ENCODE measurements at regions not wholly inside any gene's neighbourhood (a gene's known extent, or its start where the extent isn't known, plus 50 kb on each side); places are given as distances from the start of the nearest gene placed in this dataset.

DNA sequence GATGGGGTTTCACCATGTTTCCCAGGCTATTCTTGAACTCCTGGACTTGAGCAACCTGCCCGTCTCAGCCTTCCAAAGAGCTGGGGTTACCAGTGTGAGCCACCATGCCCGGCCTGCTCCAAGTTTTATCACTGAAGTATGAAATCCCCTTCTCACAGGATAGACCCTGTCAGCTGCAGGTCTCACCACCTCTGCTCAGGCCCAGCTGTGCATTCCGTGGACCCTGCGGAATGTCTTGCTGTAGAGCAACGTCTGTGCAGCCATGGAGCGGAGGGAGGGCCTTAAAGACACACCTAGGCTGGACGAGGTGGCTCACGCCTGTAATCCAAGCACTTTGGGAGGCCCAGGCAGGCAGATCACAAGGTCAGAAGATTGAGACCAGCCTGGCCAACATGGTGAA, 625.4 kb downstream of the BRD1 start:
- no peak for DNase-seq

DNA sequence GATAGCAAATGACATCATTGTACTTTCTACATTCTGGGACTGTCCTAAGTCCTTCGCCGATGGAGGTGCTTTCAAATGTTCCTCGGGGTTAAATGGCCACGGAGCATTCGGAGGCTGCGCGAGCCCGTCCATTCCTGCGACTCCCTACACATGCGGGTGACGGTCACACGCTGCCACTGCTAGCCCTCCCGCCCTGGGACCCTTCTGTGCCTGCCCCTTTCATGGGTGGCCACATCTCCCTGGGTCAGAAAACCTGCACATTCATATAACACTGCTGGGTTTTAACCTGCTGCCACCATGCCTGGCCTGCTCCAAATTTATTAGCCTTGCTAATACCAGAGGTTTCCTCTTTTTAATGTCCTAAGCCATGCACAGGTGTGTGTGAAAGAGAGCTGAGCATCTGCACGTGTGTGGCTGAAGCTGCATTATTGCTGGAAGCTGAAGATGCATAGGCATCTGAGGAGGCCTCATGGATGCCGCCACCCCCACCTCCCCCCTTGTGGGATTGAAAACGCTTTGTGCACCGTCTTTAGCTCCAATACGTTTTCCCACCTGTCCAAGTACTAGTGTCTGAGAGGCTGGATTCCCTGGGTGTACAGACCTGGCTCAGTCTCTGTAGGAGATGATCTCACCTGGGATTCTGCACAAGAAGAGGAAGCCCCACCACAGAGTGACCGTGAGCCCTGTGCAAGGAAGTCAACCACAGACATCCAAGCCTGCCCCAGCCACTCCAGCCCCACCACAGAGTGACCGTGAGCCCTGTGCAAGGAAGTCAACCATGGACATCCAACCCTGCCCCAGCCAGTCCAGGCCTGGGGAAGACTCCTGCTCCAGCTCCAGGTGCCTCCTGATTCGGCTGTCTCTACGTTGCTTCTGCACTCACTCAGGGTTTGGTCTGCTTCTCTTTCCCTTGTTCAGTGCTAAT, 626.4 kb downstream of the BRD1 start:
- DNase-seq = no peak

DNA sequence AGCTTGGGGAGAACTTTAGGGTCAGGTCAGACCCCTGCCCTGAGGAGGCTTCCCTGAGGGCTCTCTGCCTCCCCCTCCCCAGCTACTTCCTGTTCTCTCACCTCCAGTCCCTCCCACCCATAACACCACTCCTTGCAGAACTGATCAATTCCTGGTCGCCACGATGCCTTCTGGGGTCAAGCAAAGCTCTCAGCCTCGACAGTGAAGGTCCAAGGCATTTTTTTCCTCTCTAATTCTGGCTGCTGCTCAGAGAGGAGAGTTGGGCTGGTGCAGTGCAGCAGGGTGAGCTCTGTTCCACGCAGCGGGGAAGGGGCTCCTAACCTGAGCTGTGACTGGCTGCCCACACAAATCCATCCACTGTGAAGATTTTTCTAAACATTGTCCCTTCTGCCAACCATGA, 628.4 kb downstream of the BRD1 start:
- DNase-seq = no peak

GRCh38 chr22:49198705-49199084, 629.0 kb downstream of the BRD1 start:
- DNase-seq = no peak

- DNase-seq = no peak
Measured at GRCh38 chr22:49197986-49198704, 629.5 kb downstream of the BRD1 start.

- DNase-seq = no peak
Measured at GRCh38 chr22:49197505-49197904, 630.2 kb downstream of the BRD1 start.

- DNase-seq = no peak
Measured at GRCh38 chr22:49196046-49196511, 631.6 kb downstream of the BRD1 start.

DNA sequence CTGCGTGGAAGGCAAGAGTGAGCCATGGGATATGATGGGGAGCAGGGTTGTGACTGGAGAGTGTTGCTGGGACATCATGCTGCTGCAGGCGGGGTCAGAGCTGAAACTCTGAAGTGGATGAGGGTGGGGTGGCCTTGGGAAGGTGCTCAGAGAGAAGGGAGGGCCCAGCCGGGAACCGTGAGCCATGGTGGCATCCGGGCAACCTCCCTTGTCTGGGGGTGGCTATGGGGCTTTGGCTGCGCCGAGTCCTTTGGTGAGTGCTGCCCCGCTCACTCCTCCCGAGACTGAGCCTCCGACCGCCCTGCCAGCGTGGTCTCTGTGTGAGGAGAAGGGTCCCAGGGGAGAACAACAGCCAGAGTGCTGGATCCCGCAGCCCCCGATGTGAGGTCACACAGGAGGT, 632.0 kb downstream of the BRD1 start:
- DNase-seq = no peak

- DNase-seq = no peak
Measured at GRCh38 chr22:49193901-49194465, 633.7 kb downstream of the BRD1 start.

DNA sequence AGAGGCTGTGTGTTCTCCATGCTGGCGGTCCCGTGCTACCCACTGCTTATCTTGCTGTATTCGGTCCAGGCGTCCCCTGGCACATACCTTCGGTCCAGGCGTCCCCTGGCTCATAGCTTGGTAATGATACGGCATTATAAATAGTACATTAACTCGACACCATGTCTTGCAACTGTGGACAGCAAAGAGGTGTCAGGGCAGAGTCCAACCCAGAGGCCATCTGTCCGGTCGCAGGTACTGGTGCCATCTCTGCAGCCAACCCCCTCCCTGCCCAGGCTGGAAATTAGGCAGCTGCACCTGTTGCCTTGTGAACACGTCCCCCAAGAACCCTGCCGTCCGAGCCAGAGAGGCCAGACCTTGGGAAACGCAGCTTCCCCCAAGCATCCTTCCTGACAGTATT, 634.3 kb downstream of the BRD1 start:
- DNase-seq = no peak

DNA sequence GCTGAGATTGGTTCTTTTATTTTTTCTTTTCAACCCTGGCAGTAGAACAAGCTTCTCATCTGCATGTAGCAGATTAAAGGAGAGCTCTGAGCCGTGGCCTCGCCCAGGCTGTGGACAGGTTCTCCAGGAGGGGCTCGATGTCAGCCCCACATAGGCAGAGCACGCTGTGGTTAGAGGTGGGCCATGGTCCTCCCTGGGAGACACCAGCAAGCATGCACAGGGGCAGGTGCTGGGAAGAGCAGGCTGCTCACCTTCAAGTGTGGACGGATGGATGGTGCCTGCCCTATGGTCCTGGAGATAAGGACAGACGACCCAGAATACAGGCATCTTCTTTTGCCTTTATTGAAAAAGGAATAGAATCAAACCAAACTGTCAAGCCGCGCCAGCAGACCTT, 634.8 kb downstream of the BRD1 start:
- no peak for DNase-seq

GRCh38 chr22:49192180-49192856, 635.4 kb downstream of the BRD1 start:
- no peak for DNase-seq

DNA sequence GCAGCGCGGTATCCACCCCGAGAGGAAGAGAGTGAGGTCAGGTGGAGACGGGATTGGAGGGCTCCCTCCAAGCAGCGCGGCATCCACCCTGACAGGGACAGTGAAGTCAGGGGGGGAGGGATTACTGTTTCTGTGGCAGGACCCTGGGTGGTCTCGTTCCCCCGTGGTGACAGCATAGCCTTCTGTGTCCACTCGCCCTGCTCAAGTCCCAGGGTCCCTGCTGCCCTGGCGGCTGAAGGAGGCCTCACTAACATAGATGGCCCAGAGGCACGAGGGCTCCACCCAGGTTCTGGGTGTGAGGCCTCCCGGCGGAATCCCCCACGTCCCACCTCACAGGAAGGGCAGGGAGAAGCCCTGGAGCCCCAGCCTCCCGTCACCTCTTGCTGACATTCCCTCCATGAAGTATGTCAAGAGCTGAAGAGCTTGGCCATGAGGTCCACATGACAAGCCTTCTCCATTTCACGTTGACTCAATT, 636.1 kb downstream of the BRD1 start:
- DNase-seq = no peak

GRCh38 chr22:49190816-49191505, 636.7 kb downstream of the BRD1 start:
- DNase-seq = no peak

GRCh38 chr22:49189871-49190270, 637.8 kb downstream of the BRD1 start:
- DNase-seq = no peak

DNA sequence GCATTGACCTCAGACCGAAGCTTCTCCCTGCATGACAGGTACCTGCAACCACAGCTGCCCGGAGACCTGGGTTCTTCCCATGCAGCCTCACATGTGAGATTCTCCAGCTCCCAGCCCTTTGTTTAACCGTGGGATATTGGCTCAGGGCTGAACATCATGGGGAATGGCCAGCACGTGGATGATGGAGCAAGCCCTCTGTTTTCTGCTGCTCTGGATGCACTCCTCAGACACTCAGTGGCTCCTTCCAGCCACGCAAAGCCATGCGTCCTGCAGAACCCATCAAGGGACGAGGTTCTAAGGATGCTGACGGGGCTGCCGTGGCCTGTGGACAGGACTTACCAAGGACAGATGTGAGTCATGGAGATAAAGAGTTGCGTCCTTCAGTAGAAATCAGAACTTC, 639.1 kb downstream of the BRD1 start:
- DNase-seq = no peak

DNA sequence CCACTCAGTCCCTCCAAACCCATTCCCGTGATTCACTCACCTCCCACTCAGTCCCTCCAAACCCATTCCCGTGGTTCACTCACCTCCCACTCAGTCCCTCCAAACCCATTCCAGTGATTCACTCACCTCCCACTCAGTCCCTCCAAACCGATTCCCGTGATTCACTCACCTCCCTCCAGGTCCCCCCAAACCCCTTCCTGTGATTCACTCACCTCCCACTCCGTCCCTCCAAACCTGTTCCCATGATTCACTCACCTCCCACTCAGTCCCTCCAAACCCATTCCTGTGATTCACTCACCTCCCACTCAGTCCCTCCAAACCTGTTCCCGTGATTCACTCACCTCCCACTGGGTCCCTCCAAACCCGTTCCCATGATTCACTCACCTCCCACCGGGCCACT, 639.6 kb downstream of the BRD1 start:
- DNase-seq = no peak

- DNase-seq = no peak
Measured at GRCh38 chr22:49186762-49187161, 640.9 kb downstream of the BRD1 start.

DNA sequence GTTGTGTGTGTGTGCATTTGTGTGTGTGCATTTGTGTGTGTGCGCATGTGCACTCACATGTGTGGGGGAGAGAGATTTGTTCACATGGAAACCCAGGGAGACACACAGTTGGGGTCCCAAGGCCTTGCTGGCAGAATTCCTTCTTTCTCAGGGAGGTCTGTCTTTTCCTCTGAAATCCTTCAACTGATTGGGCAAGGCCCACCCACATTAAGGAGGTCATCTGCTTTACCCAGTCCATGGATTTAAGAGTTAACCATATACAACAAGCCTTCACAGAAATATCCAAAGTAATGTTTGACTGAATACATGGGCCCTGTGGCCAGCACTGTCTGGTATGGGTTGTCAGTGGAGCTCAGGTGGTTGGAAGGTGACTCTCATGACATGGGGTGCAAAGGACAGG, 641.4 kb downstream of the BRD1 start:
- DNase-seq = no peak

GRCh38 chr22:49185312-49185969, 642.2 kb downstream of the BRD1 start:
- DNase-seq = no peak

DNA sequence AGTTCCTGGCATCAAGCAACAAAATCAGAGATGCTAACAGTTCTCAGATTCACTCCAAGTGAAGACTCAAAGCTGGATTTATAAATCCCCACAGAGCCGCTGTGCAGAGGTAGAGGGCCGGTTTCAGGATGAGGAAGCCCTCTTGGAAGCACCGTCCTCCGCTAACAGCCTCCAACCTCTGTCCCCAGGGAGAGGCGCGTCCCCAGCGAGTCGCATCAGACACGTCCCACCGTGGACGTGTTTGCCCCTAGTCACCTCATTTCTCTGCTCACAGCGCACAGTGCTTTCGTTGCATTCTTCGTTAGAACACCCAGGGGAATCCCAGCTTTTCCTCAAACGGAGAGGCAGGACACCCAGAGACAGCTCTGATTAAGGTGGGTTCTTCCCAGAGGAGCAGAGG, 642.9 kb downstream of the BRD1 start:
- DNase-seq = no peak

- no peak for DNase-seq
Measured at GRCh38 chr22:49183826-49184216, 643.9 kb downstream of the BRD1 start.

Data from hematopoietic multipotent progenitor cell treated with erythropoietin and hydrocortisone succinate and interleukin-3 and kit ligand, for 6 days (in vitro differentiated cells).